Liver (tissue), 8 donors: ENCODE measurements at regions not wholly inside any gene's neighbourhood (a gene's known extent, or its start where the extent isn't known, plus 50 kb on each side); places are given as distances from the start of the nearest gene placed in this dataset.

ENCODE experiments used
- DNase-seq: peaks from one replicate; pipeline ENCODE4 v3.0.0-alpha.2; 2017; ENCODE audit warnings: low spot score
- H3K27ac ChIP-seq, 2 donors: one replicate each; pipeline ENCODE4 v1.7.0; 2013; ENCODE audit warnings: inconsistent platforms in 2 of 2, low read length in 2 of 2, control low read depth in 1 of 2, low read depth in 1 of 2, mild to moderate bottlenecking in 1 of 2
- H3K27me3 ChIP-seq, 4 donors: one replicate each; pipeline versions ENCODE4 v1.6.1 to v1.7.0; 2013; ENCODE audit warnings: low read length in 3 of 4, inconsistent platforms in 1 of 4, mild to moderate bottlenecking in 1 of 4, moderate library complexity in 1 of 4; ENCODE audit not compliant: control insufficient read depth in 4 of 4, insufficient read depth in 4 of 4
- H3K36me3 ChIP-seq, 4 donors: one replicate each; pipeline versions ENCODE4 v1.6.1 to v1.7.0; 2013; ENCODE audit warnings: low read length in 3 of 4, mild to moderate bottlenecking in 3 of 4, low read depth in 1 of 4, moderate library complexity in 1 of 4; ENCODE audit not compliant: control insufficient read depth in 4 of 4, insufficient read depth in 3 of 4
- H3K4me1 ChIP-seq, 4 donors: one replicate each; pipeline versions ENCODE4 v1.6.1 to v1.7.0; 2013; ENCODE audit warnings: low read length in 3 of 4, mild to moderate bottlenecking in 3 of 4, moderate library complexity in 1 of 4; ENCODE audit not compliant: control insufficient read depth in 4 of 4, insufficient read depth in 4 of 4
- H3K4me3 ChIP-seq, 3 donors: one replicate each; pipeline versions ENCODE4 v1.6.1 to v1.7.0; 2013; ENCODE audit warnings: low read length in 3 of 3, control low read depth in 1 of 3, low read depth in 1 of 3, mild to moderate bottlenecking in 1 of 3
- H3K9ac ChIP-seq, 2 donors: one replicate each; pipeline ENCODE4 v1.7.0; 2013; ENCODE audit warnings: low read length in 2 of 2, mild to moderate bottlenecking in 2 of 2, moderate library complexity in 2 of 2, control low read depth in 1 of 2, low read depth in 1 of 2
- H3K9me3 ChIP-seq, 4 donors: one replicate each; pipeline versions ENCODE4 v1.6.1 to v1.7.0; 2013; ENCODE audit warnings: low read length in 3 of 4; ENCODE audit not compliant: control insufficient read depth in 4 of 4
- EGR1 ChIP-seq, 2 donors: IDR thresholded peaks; 2 replicates each; pipeline ENCODE4 v1.6.1; 2016 to 2018; ENCODE audit warnings: antibody characterized with exemption in 2 of 2, low read depth in 2 of 2
- FOXA1 ChIP-seq: IDR thresholded peaks from 2 replicates; pipeline ENCODE4 v1.6.1; 2016; ENCODE audit warnings: antibody characterized with exemption
- FOXA2 ChIP-seq: IDR thresholded peaks from 2 replicates; pipeline ENCODE4 v1.6.1; 2016; ENCODE audit warnings: antibody characterized with exemption
- GABPA ChIP-seq, 2 donors: IDR thresholded peaks in 1 of 2; conservative IDR thresholded peaks in 1 of 2; 2 replicates each; pipeline ENCODE4 v1.6.1; 2016; ENCODE audit warnings: antibody characterized with exemption in 2 of 2, mild to moderate bottlenecking in 1 of 2, moderate library complexity in 1 of 2
- HNF4A ChIP-seq, 2 donors: conservative IDR thresholded peaks; 2 replicates each; pipeline ENCODE4 v1.6.1; 2016; ENCODE audit warnings: antibody characterized with exemption in 2 of 2, mild to moderate bottlenecking in 2 of 2
- HNF4G ChIP-seq: IDR thresholded peaks from 2 replicates; pipeline ENCODE4 v1.6.1; 2016; ENCODE audit warnings: antibody characterized with exemption
- JUND ChIP-seq, 2 donors: IDR thresholded peaks; 2 replicates each; pipeline ENCODE4 v1.6.1; 2016; ENCODE audit warnings: antibody characterized with exemption in 2 of 2
- NR2F2 ChIP-seq: IDR thresholded peaks from 2 replicates; pipeline ENCODE4 v1.6.1; 2016; ENCODE audit warnings: antibody characterized with exemption
- RAD21 ChIP-seq, 2 donors: IDR thresholded peaks; 2 replicates each; pipeline ENCODE4 v1.6.1; 2016; ENCODE audit warnings: antibody characterized with exemption in 2 of 2, mild to moderate bottlenecking in 2 of 2
- RXRA ChIP-seq, 2 donors: IDR thresholded peaks; 2 replicates each; pipeline ENCODE4 v1.6.1; 2017 to 2018; ENCODE audit warnings: antibody characterized with exemption in 2 of 2, mild to moderate bottlenecking in 1 of 2
- SP1 ChIP-seq: IDR thresholded peaks from 2 replicates; pipeline ENCODE4 v1.6.1; 2018; ENCODE audit warnings: antibody characterized with exemption, mild to moderate bottlenecking
- TAF1 ChIP-seq: conservative IDR thresholded peaks from 2 replicates; pipeline ENCODE4 v1.6.1; 2016; ENCODE audit warnings: antibody characterized with exemption, mild to moderate bottlenecking
- YY1 ChIP-seq: IDR thresholded peaks from 2 replicates; pipeline ENCODE4 v1.6.1; 2016; ENCODE audit warnings: antibody characterized with exemption, mild to moderate bottlenecking
- WGBS: extraction: QIAGEN DNeasy Blood & Tissue Kit; methylation state at CpG from one replicate; pipeline ENCODE4 v1.1.7; 2013; 5-methylcytosine and 5-hydroxymethylcytosine counted together
- TF ChIP-seq, protein P1 (sequence below): IDR thresholded peaks from 2 replicates; pipeline ENCODE4 v1.6.1; 2016; ENCODE audit warnings: antibody characterized with exemption
- TF ChIP-seq, protein P2 (sequence below): IDR thresholded peaks from 2 replicates; pipeline ENCODE4 v1.6.1; 2016; ENCODE audit warnings: antibody characterized with exemption
- TF ChIP-seq, protein P3 (sequence below): fragments of 150-350 bp; IDR thresholded peaks from 2 replicates; pipeline ENCODE4 v1.5.1; 2017; ENCODE audit warnings: improper control_type of control experiment, low read depth, low read length; ENCODE audit not compliant: missing input control
- TF ChIP-seq, protein P4 (sequence below): IDR thresholded peaks from 2 replicates; pipeline ENCODE4 v1.6.1; 2016; ENCODE audit warnings: antibody characterized with exemption, mild to moderate bottlenecking
- TF ChIP-seq, protein P5 (sequence below): IDR thresholded peaks from 2 replicates; pipeline ENCODE4 v1.6.1; 2016; ENCODE audit warnings: antibody characterized with exemption
- donor health status: healthy.
- donor health status: healthy.
- donor health status: healthy.
- donor health status: healthy.
- donor health status: healthy.

DNA sequence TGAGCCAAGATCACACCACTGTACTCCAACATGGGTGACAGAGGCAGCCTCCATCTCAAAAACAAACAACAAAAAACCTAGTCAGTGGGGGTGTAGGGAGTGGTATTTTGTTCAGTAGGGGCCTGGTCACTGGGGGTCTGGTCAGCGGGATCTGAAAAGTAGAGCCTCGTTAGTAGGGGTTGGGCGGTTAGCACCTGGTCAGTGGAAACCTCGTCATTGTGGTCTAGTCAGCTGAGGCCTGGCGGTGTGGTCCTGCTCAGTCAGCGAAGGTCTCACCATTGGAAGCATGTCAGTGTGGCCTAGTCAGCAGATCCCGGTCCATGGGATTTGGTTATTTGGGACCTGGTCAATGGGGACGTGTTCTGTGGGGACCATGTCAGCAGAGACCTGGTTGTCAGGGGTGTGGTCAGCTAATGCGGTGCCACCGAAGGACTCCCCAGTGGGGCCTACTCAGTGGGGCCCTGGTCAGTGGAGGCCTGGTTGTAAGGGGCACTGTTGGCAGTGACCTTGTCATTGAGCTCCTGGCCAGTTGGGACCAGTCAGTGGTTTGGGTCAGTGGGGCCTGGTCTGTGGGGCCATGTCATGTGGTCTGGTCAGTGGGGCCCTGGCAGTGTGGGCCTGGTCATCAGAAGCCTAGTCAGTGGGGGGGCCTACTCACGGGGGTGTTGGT, 63.0 kb upstream of the TPM4 start:
- no peak overlapping the region for H3K4me3 ChIP-seq
- WGBS = 97% methylated on average over 11 of the region's 11 CpGs
- H3K27ac ChIP-seq = no peak overlapping the region
- H3K4me1 ChIP-seq = no peaks in the 10 kb centered on the region
- no peaks in the 10 kb centered on the region for H3K27me3 ChIP-seq
- no peaks in the 10 kb centered on the region for H3K9me3 ChIP-seq
- H3K9ac ChIP-seq = no peak overlapping the region
- TF ChIP-seq FOXA1 (no peak), JUND (IDR thresholded peaks at IDR 0.05) (no peak), YY1 (no peak), NR2F2 (no peak), HNF4A (conservative IDR thresholded peaks at IDR 0.05) (no peak), RXRA (IDR thresholded peaks at IDR 0.05) (no peak), TAF1 (no peak), HNF4G (no peak), RAD21 (IDR thresholded peaks at IDR 0.05) (no peak), EGR1 (IDR thresholded peaks at IDR 0.05; ENCODE audit: low read depth in 2 of 2) (no peak), FOXA2 (no peak), GABPA (IDR thresholded peaks at IDR 0.05 in 1 of 2, conservative IDR thresholded peaks at IDR 0.05 in 1 of 2) (no peak), SP1 (no peak)
- TF ChIP-seq, protein P1, sequence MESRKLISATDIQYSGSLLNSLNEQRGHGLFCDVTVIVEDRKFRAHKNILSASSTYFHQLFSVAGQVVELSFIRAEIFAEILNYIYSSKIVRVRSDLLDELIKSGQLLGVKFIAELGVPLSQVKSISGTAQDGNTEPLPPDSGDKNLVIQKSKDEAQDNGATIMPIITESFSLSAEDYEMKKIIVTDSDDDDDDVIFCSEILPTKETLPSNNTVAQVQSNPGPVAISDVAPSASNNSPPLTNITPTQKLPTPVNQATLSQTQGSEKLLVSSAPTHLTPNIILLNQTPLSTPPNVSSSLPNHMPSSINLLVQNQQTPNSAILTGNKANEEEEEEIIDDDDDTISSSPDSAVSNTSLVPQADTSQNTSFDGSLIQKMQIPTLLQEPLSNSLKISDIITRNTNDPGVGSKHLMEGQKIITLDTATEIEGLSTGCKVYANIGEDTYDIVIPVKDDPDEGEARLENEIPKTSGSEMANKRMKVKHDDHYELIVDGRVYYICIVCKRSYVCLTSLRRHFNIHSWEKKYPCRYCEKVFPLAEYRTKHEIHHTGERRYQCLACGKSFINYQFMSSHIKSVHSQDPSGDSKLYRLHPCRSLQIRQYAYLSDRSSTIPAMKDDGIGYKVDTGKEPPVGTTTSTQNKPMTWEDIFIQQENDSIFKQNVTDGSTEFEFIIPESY = no peak
- TF ChIP-seq, protein P2, sequence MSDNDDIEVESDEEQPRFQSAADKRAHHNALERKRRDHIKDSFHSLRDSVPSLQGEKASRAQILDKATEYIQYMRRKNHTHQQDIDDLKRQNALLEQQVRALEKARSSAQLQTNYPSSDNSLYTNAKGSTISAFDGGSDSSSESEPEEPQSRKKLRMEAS = no peak
- TF ChIP-seq, protein P3, sequence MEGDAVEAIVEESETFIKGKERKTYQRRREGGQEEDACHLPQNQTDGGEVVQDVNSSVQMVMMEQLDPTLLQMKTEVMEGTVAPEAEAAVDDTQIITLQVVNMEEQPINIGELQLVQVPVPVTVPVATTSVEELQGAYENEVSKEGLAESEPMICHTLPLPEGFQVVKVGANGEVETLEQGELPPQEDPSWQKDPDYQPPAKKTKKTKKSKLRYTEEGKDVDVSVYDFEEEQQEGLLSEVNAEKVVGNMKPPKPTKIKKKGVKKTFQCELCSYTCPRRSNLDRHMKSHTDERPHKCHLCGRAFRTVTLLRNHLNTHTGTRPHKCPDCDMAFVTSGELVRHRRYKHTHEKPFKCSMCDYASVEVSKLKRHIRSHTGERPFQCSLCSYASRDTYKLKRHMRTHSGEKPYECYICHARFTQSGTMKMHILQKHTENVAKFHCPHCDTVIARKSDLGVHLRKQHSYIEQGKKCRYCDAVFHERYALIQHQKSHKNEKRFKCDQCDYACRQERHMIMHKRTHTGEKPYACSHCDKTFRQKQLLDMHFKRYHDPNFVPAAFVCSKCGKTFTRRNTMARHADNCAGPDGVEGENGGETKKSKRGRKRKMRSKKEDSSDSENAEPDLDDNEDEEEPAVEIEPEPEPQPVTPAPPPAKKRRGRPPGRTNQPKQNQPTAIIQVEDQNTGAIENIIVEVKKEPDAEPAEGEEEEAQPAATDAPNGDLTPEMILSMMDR = no peak
- TF ChIP-seq, protein P4, sequence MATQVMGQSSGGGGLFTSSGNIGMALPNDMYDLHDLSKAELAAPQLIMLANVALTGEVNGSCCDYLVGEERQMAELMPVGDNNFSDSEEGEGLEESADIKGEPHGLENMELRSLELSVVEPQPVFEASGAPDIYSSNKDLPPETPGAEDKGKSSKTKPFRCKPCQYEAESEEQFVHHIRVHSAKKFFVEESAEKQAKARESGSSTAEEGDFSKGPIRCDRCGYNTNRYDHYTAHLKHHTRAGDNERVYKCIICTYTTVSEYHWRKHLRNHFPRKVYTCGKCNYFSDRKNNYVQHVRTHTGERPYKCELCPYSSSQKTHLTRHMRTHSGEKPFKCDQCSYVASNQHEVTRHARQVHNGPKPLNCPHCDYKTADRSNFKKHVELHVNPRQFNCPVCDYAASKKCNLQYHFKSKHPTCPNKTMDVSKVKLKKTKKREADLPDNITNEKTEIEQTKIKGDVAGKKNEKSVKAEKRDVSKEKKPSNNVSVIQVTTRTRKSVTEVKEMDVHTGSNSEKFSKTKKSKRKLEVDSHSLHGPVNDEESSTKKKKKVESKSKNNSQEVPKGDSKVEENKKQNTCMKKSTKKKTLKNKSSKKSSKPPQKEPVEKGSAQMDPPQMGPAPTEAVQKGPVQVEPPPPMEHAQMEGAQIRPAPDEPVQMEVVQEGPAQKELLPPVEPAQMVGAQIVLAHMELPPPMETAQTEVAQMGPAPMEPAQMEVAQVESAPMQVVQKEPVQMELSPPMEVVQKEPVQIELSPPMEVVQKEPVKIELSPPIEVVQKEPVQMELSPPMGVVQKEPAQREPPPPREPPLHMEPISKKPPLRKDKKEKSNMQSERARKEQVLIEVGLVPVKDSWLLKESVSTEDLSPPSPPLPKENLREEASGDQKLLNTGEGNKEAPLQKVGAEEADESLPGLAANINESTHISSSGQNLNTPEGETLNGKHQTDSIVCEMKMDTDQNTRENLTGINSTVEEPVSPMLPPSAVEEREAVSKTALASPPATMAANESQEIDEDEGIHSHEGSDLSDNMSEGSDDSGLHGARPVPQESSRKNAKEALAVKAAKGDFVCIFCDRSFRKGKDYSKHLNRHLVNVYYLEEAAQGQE = no peak
- TF ChIP-seq, protein P5, sequence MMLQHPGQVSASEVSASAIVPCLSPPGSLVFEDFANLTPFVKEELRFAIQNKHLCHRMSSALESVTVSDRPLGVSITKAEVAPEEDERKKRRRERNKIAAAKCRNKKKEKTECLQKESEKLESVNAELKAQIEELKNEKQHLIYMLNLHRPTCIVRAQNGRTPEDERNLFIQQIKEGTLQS = no peak
- no peak for DNase-seq
- H3K36me3 ChIP-seq = no peaks in the 10 kb centered on the region
